Transverse colon (tissue), 4 donors: ENCODE measurements at regions not wholly inside any gene's neighbourhood (a gene's known extent, or its start where the extent isn't known, plus 50 kb on each side); places are given as distances from the start of the nearest gene placed in this dataset.

Source experiments
- DNase-seq: peaks from one replicate; pipeline ENCODE4 v3.0.0-alpha.2; 2019
- H3K27ac ChIP-seq, 4 donors: fragments of 200-600 bp; sonication (generic); 2 replicates each; pipeline ENCODE4 v1.5.1; 2016 to 2018; ENCODE audit warnings: inconsistent platforms in 4 of 4
- H3K27me3 ChIP-seq: fragments of 200-600 bp; sonication (generic); 2 replicates; pipeline ENCODE4 v1.5.1; 2017; ENCODE audit warnings: inconsistent platforms
- H3K36me3 ChIP-seq, 4 donors: fragments of 200-600 bp; sonication (generic); 2 replicates each; pipeline ENCODE4 v1.5.1; 2017 to 2019; ENCODE audit warnings: inconsistent platforms in 4 of 4
- H3K4me1 ChIP-seq, 4 donors: fragments of 200-600 bp; sonication (generic); 2 replicates each; pipeline ENCODE4 v1.5.1; 2017 to 2020; ENCODE audit warnings: inconsistent platforms in 4 of 4
- H3K4me3 ChIP-seq, 4 donors: fragments of 200-600 bp; sonication (generic); 1 replicate in 1 of 4; 2 replicates in 3 of 4; pipeline versions ENCODE4 v1.5.1 to v1.6.1; 2017 to 2019; ENCODE audit warnings: inconsistent platforms in 4 of 4
- H3K9me3 ChIP-seq, 2 donors: fragments of 200-600 bp; sonication (generic); 2 replicates each; pipeline ENCODE4 v1.5.1; 2017 to 2019; ENCODE audit warnings: inconsistent platforms in 2 of 2
- CTCF ChIP-seq, 5 experiments: fragments of 200-600 bp in 3 of 5; fragments of 450-650 bp in 2 of 5; sonication (generic) in 3 of 5; IDR thresholded peaks; 1 replicate in 2 of 5; 2 replicates in 3 of 5; pipeline ENCODE4 v1.5.1; 2016 to 2017; ENCODE audit warnings: antibody characterized with exemption in 5 of 5, inconsistent platforms in 3 of 5, mild to moderate bottlenecking in 2 of 5, moderate library complexity in 1 of 5
- EP300 ChIP-seq: sonication (generic); formaldehyde crosslinking; IDR thresholded peaks from one replicate; pipeline ENCODE4 v1.6.1; 2017; ENCODE audit warnings: antibody characterized with exemption, low read depth
- POLR2A ChIP-seq: fragments of 450-650 bp; IDR thresholded peaks from one replicate; pipeline ENCODE4 v1.6.1; 2016; ENCODE audit warnings: antibody characterized with exemption, mild to moderate bottlenecking, moderate library complexity
- POLR2AphosphoS5 ChIP-seq, 3 donors: sonication (generic); formaldehyde crosslinking; IDR thresholded peaks; one replicate each; pipeline ENCODE4 v1.6.1; 2016; ENCODE audit warnings: antibody characterized with exemption in 3 of 3
- WGBS, 2 donors: methylation state at CpG; one replicate each; pipeline ENCODE4 v1.1.5; 2018; ENCODE audit warnings: low coverage in 1 of 2; 5-methylcytosine and 5-hydroxymethylcytosine counted together
- in situ Hi-C, 4 donors: fragments of 200-750 bp; cut with MboI; loops; one replicate each; pipeline versions ENCODE4 v1.15.0 to v1.15.1; 2017; ENCODE audit warnings: low sequenced_read_pairs in 3 of 4, low pct_ligation_motif_present in 1 of 4, low pct_unique_long_range_greater_than_20kb in 1 of 4
- intact Hi-C: fragments of 100-400 bp; cut with DNase I; formaldehyde crosslinking; loops from one replicate; pipeline ENCODE4 v1.15.1; 2023; ENCODE audit warnings: low total_unique reads

- H3K9me3 ChIP-seq, result no peaks in the 10 kb centered on the region
Measured at GRCh38 chr2:206845877-206846276, 80.5 kb downstream of the FASTKD2 start.

DNA sequence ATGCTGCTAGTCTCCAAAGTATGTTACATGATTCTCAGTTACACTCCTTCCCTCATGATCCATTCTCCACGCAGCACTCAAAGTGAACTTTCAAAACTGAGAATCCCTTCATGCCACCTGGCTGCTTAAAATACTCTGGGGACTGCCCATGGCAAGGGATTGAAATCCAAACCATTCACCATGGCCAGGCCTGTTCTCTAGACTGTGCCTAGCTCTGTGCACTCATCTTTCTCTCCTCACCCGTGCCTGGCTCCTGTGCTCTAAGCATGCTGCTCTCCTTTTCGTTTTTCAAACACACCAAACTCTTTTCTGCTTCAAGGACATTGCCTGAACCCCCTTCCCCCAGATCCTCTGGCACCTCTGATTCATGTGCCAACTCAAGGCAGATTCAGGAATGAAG is 80.9 kb downstream of the FASTKD2 start:
- H3K27me3 ChIP-seq, result no peaks in the 10 kb centered on the region

More at GRCh38 chr2:206845877-206846276, 80.5 kb downstream of the FASTKD2 start:
- no peak for DNase-seq
- in situ Hi-C loops (no loop called here), intact Hi-C loops (no loop called here)
- H3K4me1 ChIP-seq, result no peaks in the 10 kb centered on the region
- no peak overlapping the region for H3K27ac ChIP-seq
- no peaks in the 10 kb centered on the region for H3K27me3 ChIP-seq
- no peaks in the 10 kb centered on the region for H3K36me3 ChIP-seq
- no peak overlapping the region for H3K4me3 ChIP-seq
- TF ChIP-seq POLR2AphosphoS5 (IDR thresholded peaks at IDR 0.05) (no peak), POLR2A (no peak), CTCF (IDR thresholded peaks at IDR 0.05) (no peak), EP300 (no peak)

DNA sequence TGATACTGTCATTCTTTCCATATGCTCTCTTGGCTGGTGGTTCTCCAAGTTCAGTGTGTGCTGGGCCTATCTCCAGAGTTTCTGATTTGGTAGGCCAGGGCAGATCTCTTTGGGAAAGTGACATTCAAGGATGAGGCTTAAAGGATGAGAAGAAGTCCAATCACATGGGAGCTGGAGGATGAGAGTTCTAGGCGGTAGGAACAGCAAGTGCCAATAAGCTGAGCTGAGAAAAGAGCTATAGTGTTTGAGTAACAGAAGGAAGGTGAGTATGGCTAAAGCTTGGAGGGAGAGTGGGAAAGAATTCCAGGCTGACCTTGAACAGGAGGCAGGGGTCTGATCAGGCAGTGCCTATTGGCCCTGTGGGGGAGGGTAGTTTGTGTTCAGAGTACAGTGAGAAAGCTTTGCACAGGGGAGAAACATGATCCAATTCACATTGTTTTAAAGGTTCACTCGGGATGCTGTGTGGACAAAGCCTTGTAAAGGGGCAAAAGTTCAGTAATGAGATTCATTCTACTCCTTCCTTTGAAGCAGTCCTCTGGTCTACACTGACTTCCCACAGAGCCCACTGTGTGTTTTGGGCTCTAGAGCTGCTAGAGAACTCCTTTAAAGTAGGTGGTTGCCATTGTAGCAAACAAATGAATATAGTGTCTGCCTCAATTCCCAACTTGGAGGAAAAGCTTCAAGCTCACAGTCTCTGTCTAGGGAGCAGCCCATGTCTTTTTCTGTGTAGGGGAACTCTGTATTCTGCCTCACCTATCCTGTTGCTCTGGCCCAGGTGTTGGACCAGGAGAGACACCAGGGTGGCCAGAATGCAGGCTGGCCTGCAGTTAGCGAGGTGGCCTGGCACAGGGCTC is 81.8 kb downstream of the FASTKD2 start:
- H3K27ac ChIP-seq, result no peak overlapping the region
- in situ Hi-C loops, result no loop called here
- DNase-seq, result no peak
- no peak for TF ChIP-seq POLR2A
- no peak for TF ChIP-seq POLR2AphosphoS5 (IDR thresholded peaks at IDR 0.05)
- TF ChIP-seq EP300, result no peak
- TF ChIP-seq CTCF (IDR thresholded peaks at IDR 0.05), result no peak
- no peaks in the 10 kb centered on the region for H3K36me3 ChIP-seq
- intact Hi-C loops, result no loop called here
- no peaks in the 10 kb centered on the region for H3K27me3 ChIP-seq
- H3K9me3 ChIP-seq, result no peaks in the 10 kb centered on the region
- 71 to 73% methylated on average over 2 to 3 of the region's 3 CpGs for WGBS, 2 donors
- H3K4me3 ChIP-seq, result no peak overlapping the region
- H3K4me1 ChIP-seq, result no peaks in the 10 kb centered on the region

More for the DNA sequence above, 80.9 kb downstream of the FASTKD2 start:
- H3K9me3 ChIP-seq, result no peaks in the 10 kb centered on the region
- 75 to 85% methylated on average over 3 of the region's 3 CpGs for WGBS, 2 donors
- in situ Hi-C loops (no loop called here), intact Hi-C loops (no loop called here)
- no peaks in the 10 kb centered on the region for H3K36me3 ChIP-seq
- no peak overlapping the region for H3K27ac ChIP-seq
- DNase-seq, result no peak
- no peak overlapping the region for H3K4me3 ChIP-seq
- no peaks in the 10 kb centered on the region for H3K4me1 ChIP-seq
- TF ChIP-seq EP300 (no peak), CTCF (IDR thresholded peaks at IDR 0.05) (no peak), POLR2AphosphoS5 (IDR thresholded peaks at IDR 0.05) (no peak), POLR2A (no peak)

DNA sequence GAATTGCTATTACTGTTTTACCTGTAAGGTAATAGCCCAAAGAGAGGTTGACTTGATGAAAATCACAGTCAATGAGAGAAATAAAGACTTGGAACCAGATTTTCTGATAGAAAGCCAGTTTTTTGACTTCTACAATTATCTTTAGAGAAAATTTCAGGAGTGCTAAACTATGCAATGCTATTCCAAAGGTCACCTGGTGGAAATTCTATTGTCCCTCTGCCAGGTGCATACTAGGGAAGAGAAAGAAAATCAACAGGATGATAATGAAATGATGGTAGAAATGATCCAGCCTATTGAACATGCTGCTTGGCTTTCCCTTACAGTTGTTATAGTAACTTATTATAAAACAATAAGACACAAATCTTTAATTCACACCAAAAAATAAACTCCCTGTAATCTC is 85.0 kb downstream of the FASTKD2 start:
- Histone ChIP-seq H3K27me3 (no peaks in the 10 kb centered on the region), H3K9me3 (no peaks in the 10 kb centered on the region), H3K4me1 (no peaks in the 10 kb centered on the region), H3K36me3 (no peaks in the 10 kb centered on the region), H3K27ac (no peak overlapping the region), H3K4me3 (no peak overlapping the region)
- DNase-seq, result no peak
- TF ChIP-seq EP300 (no peak), CTCF (IDR thresholded peaks at IDR 0.05) (no peak), POLR2A (no peak), POLR2AphosphoS5 (IDR thresholded peaks at IDR 0.05) (no peak)
- in situ Hi-C loops, result no loop called here
- intact Hi-C loops, result no loop called here
